T-helper 1 cell treated with Interleukin-12 subunit alpha and Interleukin-12 subunit beta and Interleukin-4 antibody, amounts not matched to agents 30 ng/mL and 1 ng/mL, for 36 hours (primary cell): ENCODE measurements at regions not wholly inside any gene's neighbourhood (a gene's known extent, or its start where the extent isn't known, plus 50 kb on each side); places are given as distances from the start of the nearest gene placed in this dataset.
"Not testable (repeated sequence)": the region's sequence is repeated elsewhere in the genome, so short reads cannot be mapped to it uniquely, and the experiment has no call there.

Experiments used
- intact Hi-C: fragments of 100-400 bp; cut with micrococcal nuclease; formaldehyde crosslinking; loops from one replicate; pipeline ENCODE4 v1.15.1; 2024

GRCh38 chr13:82627183-82627582, 1255.1 kb downstream of the SLITRK1 start:
- intact Hi-C loops, result no loop called here

GRCh38 chr13:82625717-82626116, 1256.6 kb downstream of the SLITRK1 start:
- intact Hi-C loops, result no loop called here

GRCh38 chr13:82615043-82615442, 1267.2 kb downstream of the SLITRK1 start:
- intact Hi-C loops, result no loop called here

- intact Hi-C loops, result no loop called here
Observed at GRCh38 chr13:82614086-82614485, 1268.2 kb downstream of the SLITRK1 start.

GRCh38 chr13:82606008-82606407, 1276.3 kb downstream of the SLITRK1 start:
- intact Hi-C loops, result no loop called here

GRCh38 chr13:82597747-82598146, 1284.5 kb downstream of the SLITRK1 start:
- intact Hi-C loops, result no loop called here

- intact Hi-C loops, result no loop called here
Observed at GRCh38 chr13:82593239-82593638, 1289.0 kb downstream of the SLITRK1 start.

DNA sequence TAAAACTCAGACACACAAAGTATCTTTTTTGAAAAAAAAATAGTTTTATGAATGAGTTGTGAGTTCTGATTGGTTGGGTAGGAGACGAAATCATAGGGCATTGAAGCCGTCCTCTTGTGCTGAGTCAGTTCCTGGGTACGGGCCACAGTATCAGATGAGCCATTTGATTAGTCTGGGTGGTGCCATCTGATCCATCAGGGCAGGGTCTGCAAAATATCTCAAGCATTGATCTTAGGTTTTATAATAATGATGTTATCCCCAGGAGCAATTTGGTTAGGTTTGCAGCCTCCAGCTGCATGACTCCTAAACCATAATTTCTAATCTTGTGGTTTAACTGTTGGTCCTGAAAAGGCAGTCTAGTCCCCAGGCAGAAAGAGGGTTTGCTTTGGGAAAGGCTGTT, 1310.6 kb downstream of the SLITRK1 start:
- intact Hi-C loops, result no loop called here

GRCh38 chr13:82569581-82569980, 1312.7 kb downstream of the SLITRK1 start:
- intact Hi-C loops, result no loop called here

DNA sequence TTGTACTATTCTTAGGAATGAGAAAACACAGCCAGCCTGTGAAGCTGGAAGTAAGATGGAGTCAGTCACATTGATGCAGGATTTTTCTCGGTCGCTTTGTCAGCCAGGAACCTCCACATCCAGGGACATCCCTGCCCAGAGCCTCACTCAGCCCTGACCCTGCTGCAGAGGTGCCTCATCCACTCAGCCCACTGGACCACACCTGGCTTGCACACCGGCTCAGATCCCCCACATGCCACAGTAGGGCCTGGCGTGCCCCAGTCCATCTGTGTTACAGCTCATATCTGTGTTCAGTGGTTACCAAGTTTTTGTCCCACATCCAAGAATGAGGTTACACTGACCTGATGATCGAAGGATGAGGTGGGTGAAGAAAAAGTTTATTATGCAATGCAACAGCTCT, 1315.4 kb downstream of the SLITRK1 start:
- intact Hi-C loops, result no loop called here

- intact Hi-C loops, result no loop called here
Observed at GRCh38 chr13:82565201-82565600, 1317.1 kb downstream of the SLITRK1 start.

DNA sequence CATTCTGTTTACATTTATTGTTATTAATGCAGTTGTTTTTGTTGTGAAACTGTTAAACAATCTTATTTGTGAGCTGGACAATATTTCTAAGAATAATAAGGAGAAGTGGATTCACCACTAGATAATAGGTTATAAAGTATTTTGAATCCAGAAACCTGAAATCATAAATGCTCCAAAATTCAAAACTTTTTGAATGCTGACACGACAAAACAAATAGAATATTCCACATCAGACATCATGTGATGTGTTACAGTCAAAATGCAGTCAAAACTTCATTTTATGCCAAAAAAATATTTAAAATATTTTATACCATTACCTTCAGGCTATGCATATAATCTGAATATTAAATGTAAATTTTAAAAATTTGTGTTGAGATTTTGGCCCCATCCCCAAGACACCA, 1321.4 kb downstream of the SLITRK1 start:
- intact Hi-C loops, result no loop called here

GRCh38 chr13:82522872-82523271, 1359.4 kb downstream of the SLITRK1 start:
- intact Hi-C loops, result no loop called here

DNA sequence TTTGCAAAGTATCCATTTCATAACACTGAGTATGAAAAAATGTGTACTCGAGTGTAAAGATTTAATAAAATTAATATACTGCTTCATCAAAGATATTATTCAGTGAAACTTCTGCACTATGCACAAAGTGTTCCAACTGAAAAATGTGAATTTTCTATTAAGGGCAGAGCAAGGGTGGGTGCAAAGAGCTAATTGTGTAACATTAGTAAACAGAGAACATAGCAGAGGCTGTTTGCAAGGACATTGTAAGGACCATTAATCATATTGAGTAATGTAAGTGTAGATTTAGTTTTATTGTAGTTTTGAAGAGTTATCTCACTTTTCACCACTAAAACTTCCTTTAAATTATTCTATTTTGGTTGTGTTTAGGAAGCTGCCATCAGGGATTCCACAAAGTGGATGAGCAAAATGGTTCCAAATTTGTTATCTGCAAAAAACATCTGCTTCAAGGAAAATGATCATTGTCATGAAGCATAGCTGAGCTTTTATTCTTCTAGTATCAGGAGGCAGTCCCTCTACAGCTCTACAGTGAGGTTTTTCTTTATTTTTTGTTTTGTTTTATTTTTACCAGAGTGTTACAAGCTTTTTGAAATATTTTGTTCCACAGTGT, 1375.4 kb downstream of the SLITRK1 start:
- intact Hi-C loops, result no loop called here

- intact Hi-C loops, result no loop called here
Observed at GRCh38 chr13:82501834-82502233, 1380.4 kb downstream of the SLITRK1 start.

GRCh38 chr13:82480415-82480814, 1401.9 kb downstream of the SLITRK1 start:
- intact Hi-C loops, result no loop called here

DNA sequence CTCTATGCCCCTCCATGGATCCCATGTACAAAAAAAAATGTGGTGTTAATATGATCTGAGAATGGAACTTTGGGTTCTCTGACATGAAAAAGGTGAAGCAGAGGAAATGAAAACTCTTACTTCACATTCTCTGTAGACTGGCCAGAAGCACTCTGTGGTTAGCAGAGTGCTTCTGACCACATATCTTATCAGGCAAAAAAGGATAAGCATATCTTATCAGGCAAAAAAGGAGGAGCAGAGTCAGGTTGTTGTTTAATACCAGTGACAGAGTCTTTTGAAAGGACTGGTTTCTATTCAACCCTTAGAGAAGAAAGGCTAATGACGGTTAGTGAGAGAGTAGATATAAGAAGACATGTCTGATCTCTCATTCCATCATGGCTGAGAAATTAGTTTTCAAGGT, 1404.8 kb downstream of the SLITRK1 start:
- intact Hi-C loops, result no loop called here

GRCh38 chr13:82467626-82468025, 1414.6 kb downstream of the SLITRK1 start:
- intact Hi-C loops, result no loop called here

GRCh38 chr13:82459575-82459974, 1422.7 kb downstream of the SLITRK1 start:
- intact Hi-C loops, result loop anchor here (2.0 kb wide), 1 partner anchor 13 kb away; no protein-coding TSS in a partner anchor

DNA sequence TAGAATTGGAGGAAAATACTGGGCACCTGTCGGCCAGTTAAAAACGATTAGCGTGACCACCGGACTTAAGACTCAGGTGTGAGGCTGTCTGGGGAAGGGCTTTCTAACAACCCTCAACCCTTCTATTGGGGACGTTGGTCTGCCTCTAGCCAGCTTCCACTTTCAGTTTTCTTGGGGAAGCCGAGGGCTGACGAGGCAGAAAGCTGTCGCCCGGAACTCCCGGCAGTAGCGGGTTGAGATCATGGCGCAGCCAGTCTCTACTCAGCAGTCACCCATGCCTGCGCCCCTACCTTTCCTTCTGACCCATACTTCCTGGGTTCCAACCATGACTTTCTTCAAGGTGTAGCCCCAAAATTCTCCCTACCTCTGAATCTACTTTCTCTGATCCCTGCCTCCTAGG, 1424.1 kb downstream of the SLITRK1 start:
- intact Hi-C loops, result loop anchor here (2.0 kb wide), 1 partner anchor 15 kb away; no protein-coding TSS in a partner anchor

DNA sequence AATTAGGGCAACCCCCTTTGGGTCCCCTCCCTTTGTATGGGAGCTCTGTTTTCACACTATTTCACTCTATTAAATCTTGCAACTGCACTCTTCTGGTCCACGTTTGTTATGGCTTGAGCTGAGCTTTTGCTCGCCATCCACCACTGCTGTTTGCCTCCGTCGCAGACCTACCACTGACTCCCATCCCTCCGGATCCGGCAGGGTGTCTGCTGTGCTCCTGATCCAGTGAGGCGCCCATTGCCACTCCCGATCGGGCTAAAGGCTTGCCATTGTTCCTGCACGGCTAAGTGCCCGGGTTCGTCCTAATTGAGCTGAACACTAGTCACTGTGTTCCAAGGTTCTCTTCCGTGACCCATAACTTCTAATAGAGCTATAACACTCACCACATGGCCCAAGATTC, 1424.7 kb downstream of the SLITRK1 start:
- intact Hi-C loops, result not testable (repeated sequence)

DNA sequence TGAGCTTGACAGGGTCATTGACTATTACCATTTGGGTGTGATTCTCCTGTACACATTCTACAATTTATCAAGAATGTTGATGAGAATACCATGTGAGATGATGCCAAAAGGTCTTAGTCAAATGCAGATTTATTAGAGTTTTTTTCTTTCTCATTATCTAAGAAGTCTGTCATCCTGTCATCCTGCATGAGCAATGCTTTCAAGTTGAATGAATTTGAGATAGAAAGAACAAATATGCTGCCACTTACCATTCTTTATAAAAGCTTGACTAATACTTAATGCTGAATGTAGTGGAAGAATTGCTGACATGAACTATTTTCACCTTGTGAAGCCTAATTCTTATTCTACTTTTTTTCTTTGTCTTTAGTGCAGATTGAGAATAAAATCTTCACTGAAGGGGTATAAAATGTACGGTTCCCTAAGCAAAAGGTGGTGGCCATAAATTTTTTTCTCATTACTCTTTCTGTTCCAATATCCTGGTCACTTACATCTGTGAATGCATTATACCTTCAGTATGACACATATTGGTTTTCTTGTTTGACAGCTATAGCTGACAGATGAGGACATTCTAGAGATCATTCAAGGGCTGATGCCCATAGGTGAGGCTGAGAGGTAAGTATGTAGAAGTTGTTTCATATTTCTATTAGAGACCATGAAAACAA, 1434.7 kb downstream of the SLITRK1 start:
- intact Hi-C loops, result no loop called here
